ENCODE measurements at regions not wholly inside any gene's neighbourhood (a gene's known extent, or its start where the extent isn't known, plus 50 kb on each side); places are given as distances from the start of the nearest gene placed in this dataset.

DNA sequence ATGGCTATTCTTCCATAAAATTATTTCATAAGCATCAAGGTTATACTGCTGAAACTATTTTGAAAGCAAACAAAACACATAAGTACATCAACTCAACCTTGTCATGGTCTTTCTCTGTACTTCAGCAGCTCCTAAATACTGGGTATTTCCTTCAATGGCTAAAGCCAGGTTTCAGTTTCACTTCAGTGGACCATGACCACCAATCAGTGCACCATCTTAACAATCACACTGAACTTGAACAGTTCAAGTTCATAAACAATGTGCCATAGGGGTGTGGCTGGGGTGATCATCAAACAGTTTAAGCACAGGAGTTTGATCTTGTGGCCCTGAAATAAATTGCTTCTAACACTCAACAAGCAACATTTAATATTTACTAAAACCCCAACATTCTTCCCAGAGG is 124.1 kb upstream of the FIGN start:
- H3K4me3 ChIP-seq (ENCODE audit: low read length): no peak overlapping the region
- TF ChIP-seq EZH2phosphoT487 (IDR thresholded peaks at IDR 0.05; ENCODE audit: low read depth): no peak
- TF ChIP-seq, protein P1, sequence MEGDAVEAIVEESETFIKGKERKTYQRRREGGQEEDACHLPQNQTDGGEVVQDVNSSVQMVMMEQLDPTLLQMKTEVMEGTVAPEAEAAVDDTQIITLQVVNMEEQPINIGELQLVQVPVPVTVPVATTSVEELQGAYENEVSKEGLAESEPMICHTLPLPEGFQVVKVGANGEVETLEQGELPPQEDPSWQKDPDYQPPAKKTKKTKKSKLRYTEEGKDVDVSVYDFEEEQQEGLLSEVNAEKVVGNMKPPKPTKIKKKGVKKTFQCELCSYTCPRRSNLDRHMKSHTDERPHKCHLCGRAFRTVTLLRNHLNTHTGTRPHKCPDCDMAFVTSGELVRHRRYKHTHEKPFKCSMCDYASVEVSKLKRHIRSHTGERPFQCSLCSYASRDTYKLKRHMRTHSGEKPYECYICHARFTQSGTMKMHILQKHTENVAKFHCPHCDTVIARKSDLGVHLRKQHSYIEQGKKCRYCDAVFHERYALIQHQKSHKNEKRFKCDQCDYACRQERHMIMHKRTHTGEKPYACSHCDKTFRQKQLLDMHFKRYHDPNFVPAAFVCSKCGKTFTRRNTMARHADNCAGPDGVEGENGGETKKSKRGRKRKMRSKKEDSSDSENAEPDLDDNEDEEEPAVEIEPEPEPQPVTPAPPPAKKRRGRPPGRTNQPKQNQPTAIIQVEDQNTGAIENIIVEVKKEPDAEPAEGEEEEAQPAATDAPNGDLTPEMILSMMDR (IDR thresholded peaks at IDR 0.05; ENCODE audit: low read depth, low read length): no peak
- H3K4me1 ChIP-seq (ENCODE audit: low read length): no peaks in the 10 kb centered on the region
- no peaks in the 10 kb centered on the region for H4K20me1 ChIP-seq (ENCODE audit: insufficient read depth, low read length)
- no peak overlapping the region for H3K9ac ChIP-seq (ENCODE audit: low read length)
- no peaks in the 10 kb centered on the region for H3K79me2 ChIP-seq (ENCODE audit: low read length)
- H3K4me2 ChIP-seq (ENCODE audit: low read length): no peak overlapping the region
- no peaks in the 10 kb centered on the region for H3K9me3 ChIP-seq (ENCODE audit: insufficient read depth, low read length)
- H2AFZ ChIP-seq (ENCODE audit: low read depth, low read length): no peak overlapping the region
- H3K27me3 ChIP-seq (ENCODE audit: low read depth, low read length): no peaks in the 10 kb centered on the region
- H3K27ac ChIP-seq (ENCODE audit: low read length): no peak overlapping the region
- H3K36me3 ChIP-seq (replicated peaks; ENCODE audit: low read depth, low read length): no peaks in the 10 kb centered on the region

DNA sequence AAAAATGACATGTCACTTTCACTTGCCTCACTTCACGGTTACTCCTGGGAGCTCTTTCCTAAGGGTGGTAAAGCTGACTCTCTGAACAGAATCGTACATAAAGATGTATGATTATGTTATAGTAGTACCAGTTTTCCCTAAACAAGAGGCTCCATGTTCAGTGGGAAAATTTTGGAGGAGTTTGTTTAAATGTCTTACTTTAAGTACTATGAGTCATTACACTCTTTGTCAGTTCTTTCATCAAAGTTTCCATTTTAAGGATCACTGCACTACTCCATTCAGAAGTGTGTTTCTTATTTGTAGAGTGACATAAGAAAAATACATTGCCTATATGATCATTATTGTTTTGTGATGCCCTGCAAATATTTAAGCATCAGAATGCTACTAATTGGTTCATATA is 121.1 kb upstream of the FIGN start:
- H3K9ac ChIP-seq (ENCODE audit: low read length): no peak overlapping the region
- H3K27me3 ChIP-seq (ENCODE audit: low read depth, low read length): no peaks in the 10 kb centered on the region
- H3K27ac ChIP-seq (ENCODE audit: low read length): no peak overlapping the region
- H3K4me2 ChIP-seq (ENCODE audit: low read length): no peak overlapping the region
- TF ChIP-seq, protein P1 (IDR thresholded peaks at IDR 0.05; ENCODE audit: low read depth, low read length): no peak
- TF ChIP-seq EZH2phosphoT487 (IDR thresholded peaks at IDR 0.05; ENCODE audit: low read depth): no peak
- no peaks in the 10 kb centered on the region for H3K4me1 ChIP-seq (ENCODE audit: low read length)
- H3K4me3 ChIP-seq (ENCODE audit: low read length): no peak overlapping the region
- H4K20me1 ChIP-seq (ENCODE audit: insufficient read depth, low read length): no peaks in the 10 kb centered on the region
- H3K79me2 ChIP-seq (ENCODE audit: low read length): no peaks in the 10 kb centered on the region
- H3K9me3 ChIP-seq (ENCODE audit: insufficient read depth, low read length): no peaks in the 10 kb centered on the region
- H3K36me3 ChIP-seq (replicated peaks; ENCODE audit: low read depth, low read length): no peaks in the 10 kb centered on the region
- no peak overlapping the region for H2AFZ ChIP-seq (ENCODE audit: low read depth, low read length)

DNA sequence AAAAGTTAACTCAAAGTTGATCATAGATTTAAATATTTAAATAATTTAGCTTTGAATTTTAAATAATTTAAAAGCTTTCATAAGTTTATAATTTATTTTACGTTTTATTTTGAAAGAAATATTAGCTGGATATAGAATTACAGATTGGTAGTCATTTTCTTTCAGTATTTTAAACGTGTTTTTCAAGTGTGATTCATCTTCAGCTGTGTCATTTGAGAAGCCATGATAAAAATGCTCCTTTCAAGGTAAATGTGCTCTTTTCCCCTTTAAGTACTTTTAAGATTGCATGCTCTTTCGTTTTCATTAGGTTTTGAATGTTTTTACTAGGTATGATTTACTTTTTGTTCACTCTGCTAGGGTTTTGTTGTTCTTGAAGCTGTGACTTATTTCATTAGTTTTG is 116.8 kb upstream of the FIGN start:
- Histone ChIP-seq H3K4me2 (ENCODE audit: low read length) (no peak overlapping the region), H3K4me3 (ENCODE audit: low read length) (no peak overlapping the region), H3K27ac (ENCODE audit: low read length) (no peak overlapping the region), H4K20me1 (ENCODE audit: insufficient read depth, low read length) (no peaks in the 10 kb centered on the region), H3K9ac (ENCODE audit: low read length) (no peak overlapping the region), H3K4me1 (ENCODE audit: low read length) (no peaks in the 10 kb centered on the region), H3K79me2 (ENCODE audit: low read length) (no peaks in the 10 kb centered on the region), H3K36me3 (replicated peaks; ENCODE audit: low read depth, low read length) (no peaks in the 10 kb centered on the region), H3K9me3 (ENCODE audit: insufficient read depth, low read length) (no peaks in the 10 kb centered on the region), H3K27me3 (ENCODE audit: low read depth, low read length) (no peaks in the 10 kb centered on the region), H2AFZ (ENCODE audit: low read depth, low read length) (no peak overlapping the region)
- TF ChIP-seq, protein P1 (IDR thresholded peaks at IDR 0.05; ENCODE audit: low read depth, low read length): no peak
- TF ChIP-seq EZH2phosphoT487 (IDR thresholded peaks at IDR 0.05; ENCODE audit: low read depth): no peak

DNA sequence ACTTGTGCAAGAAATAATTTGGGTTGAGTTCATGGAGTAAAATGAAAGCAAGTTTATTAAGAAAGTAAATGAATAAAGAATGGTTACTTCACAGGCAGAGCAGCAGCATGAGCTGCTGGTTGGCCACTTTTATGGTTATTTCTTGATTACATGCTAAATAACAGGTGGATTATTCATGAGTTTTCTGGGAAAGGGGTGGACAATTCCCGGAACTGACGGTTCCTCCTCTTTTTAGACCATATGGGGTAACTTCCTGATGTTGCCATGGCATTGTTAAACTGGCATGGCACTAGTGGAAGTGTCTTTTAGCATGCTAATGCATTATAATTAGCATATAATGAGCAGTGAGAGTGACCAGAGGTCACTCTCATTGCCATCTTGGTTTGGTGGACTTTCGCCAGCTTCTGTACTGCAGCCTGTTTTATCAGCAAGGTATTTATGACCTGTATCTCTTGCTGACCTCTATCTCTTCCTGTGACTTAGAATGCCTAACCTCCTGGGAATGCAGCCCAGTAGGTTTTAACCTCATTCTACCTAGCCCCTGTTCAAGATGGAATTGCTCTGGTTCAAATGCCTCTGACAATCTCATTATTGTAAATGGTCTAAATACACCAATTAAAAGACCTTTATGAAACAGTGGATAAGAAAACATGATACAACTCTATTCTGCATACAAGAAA is 114.1 kb upstream of the FIGN start:
- H3K27me3 ChIP-seq (ENCODE audit: low read depth, low read length): no peaks in the 10 kb centered on the region
- H3K27ac ChIP-seq (ENCODE audit: low read length): no peak overlapping the region
- no peaks in the 10 kb centered on the region for H3K9me3 ChIP-seq (ENCODE audit: insufficient read depth, low read length)
- TF ChIP-seq EZH2phosphoT487 (IDR thresholded peaks at IDR 0.05; ENCODE audit: low read depth): no peak
- TF ChIP-seq, protein P1 (IDR thresholded peaks at IDR 0.05; ENCODE audit: low read depth, low read length): no peak
- no peak overlapping the region for H3K4me3 ChIP-seq (ENCODE audit: low read length)
- no peak overlapping the region for H3K9ac ChIP-seq (ENCODE audit: low read length)
- H3K4me2 ChIP-seq (ENCODE audit: low read length): no peak overlapping the region
- no peaks in the 10 kb centered on the region for H3K4me1 ChIP-seq (ENCODE audit: low read length)
- H3K36me3 ChIP-seq (replicated peaks; ENCODE audit: low read depth, low read length): no peaks in the 10 kb centered on the region
- H2AFZ ChIP-seq (ENCODE audit: low read depth, low read length): no peak overlapping the region
- H4K20me1 ChIP-seq (ENCODE audit: insufficient read depth, low read length): no peaks in the 10 kb centered on the region
- no peaks in the 10 kb centered on the region for H3K79me2 ChIP-seq (ENCODE audit: low read length)
